ENCODE measurements at regions not wholly inside any gene's neighbourhood (a gene's known extent, or its start where the extent isn't known, plus 50 kb on each side); places are given as distances from the start of the nearest gene placed in this dataset.

- Histone ChIP-seq H2BK20ac (ENCODE audit: low read depth, low read length) (no peak overlapping the region), H3K23ac (ENCODE audit: low read depth, low read length) (no peak overlapping the region), H3K14ac (replicated peaks; ENCODE audit: low read depth, low read length) (no peak overlapping the region), H3K27me3 (ENCODE audit: control insufficient read depth, insufficient read depth, low read length) (no peaks in the 10 kb centered on the region), H2AK9ac (replicated peaks; ENCODE audit: low read depth, low read length, poor library complexity) (no peak overlapping the region), H3K36me3 (ENCODE audit: control insufficient read depth, insufficient read depth, low read length) (no peaks in the 10 kb centered on the region), H4K8ac (ENCODE audit: low read depth in 2 of 2, low read length in 2 of 2) (no peak overlapping the region), H4K5ac (ENCODE audit: low read depth, low read length) (no peak overlapping the region), H4K91ac (ENCODE audit: insufficient read depth, low read depth, low read length) (no peak overlapping the region), H3K56ac (ENCODE audit: extremely low read depth, insufficient read depth, low read length) (no peak overlapping the region), H3K9ac (ENCODE audit: low read depth, low read length) (no peak overlapping the region), H3K9me3 (ENCODE audit: control insufficient read depth, insufficient read depth, low read length) (peaks cover 3% of the 10 kb centered on the region; the same call in 1 of the 2 replicates), H2AK5ac (ENCODE audit: low read depth, low read length) (no peak overlapping the region), H2BK5ac (ENCODE audit: low read depth, low read length, poor library complexity, severe bottlenecking) (no peak overlapping the region), H3K4me1 (ENCODE audit: control insufficient read depth, insufficient read depth, low read length) (no peaks in the 10 kb centered on the region), H2AFZ (replicated peaks; ENCODE audit: low read length, poor library complexity) (no peak overlapping the region), H3K27ac (ENCODE audit: insufficient read depth, low read length) (no peak overlapping the region), H3K4me2 (ENCODE audit: low read depth, low read length) (no peak overlapping the region), H2BK120ac (ENCODE audit: low read depth, low read length) (no peak overlapping the region), H4K20me1 (ENCODE audit: insufficient read depth, low read length) (no peaks in the 10 kb centered on the region), H3K18ac (ENCODE audit: low read depth, low read length) (no peak overlapping the region), H2BK15ac (ENCODE audit: low read depth, low read length) (no peak overlapping the region), H3K9me1 (ENCODE audit: insufficient read depth, low read length) (no peaks in the 10 kb centered on the region), H3K4ac (ENCODE audit: low read depth, low read length) (no peak overlapping the region), H3K4me3 (ENCODE audit: insufficient read depth, low read depth, low read length) (no peak overlapping the region), H3K79me1 (ENCODE audit: low read depth in 1 of 2, low read length in 2 of 2) (no peaks in the 10 kb centered on the region)
- no peak for DNase-seq
- no peak for ATAC-seq (ENCODE audit: low read depth)
- in situ Hi-C loops (cut with MboI; ENCODE audit: low sequenced_read_pairs), result no loop called here
- POLR2A ChIA-PET (ENCODE audit: unreplicated experiment), result no interaction called here
- dilution Hi-C loops (cut with HindIII; ENCODE audit: low sequenced_read_pairs, unreplicated experiment), result no loop called here
- CTCF ChIA-PET, result no interaction called here
- no CpG with 5 or more reads among the region's 1 CpG for WGBS, 2 experiments (ENCODE audit: extremely low coverage in 2 of 2, insufficient read length in 1 of 2)
- TF ChIP-seq RAD21 (IDR thresholded peaks at IDR 0.05; ENCODE audit: low read length), result no peak
- no peak for TF ChIP-seq USF2 (IDR thresholded peaks at IDR 0.05; ENCODE audit: low read depth, low read length)
- no peak for TF ChIP-seq MXI1 (IDR thresholded peaks at IDR 0.05; ENCODE audit: borderline replicate concordance, low read depth, low read length)
- TF ChIP-seq NFE2L2 (IDR thresholded peaks at IDR 0.05; ENCODE audit: low read depth, low read length), result no peak
- no peak for TF ChIP-seq CEBPB (IDR thresholded peaks at IDR 0.05; ENCODE audit: low read depth, low read length)
- TF ChIP-seq MAFK (IDR thresholded peaks at IDR 0.05; ENCODE audit: low read depth, low read length), result no peak
- TF ChIP-seq SMC3 (IDR thresholded peaks at IDR 0.05; ENCODE audit: low read depth, low read length), result no peak
- no peak for TF ChIP-seq FOS (IDR thresholded peaks at IDR 0.05; ENCODE audit: low read depth, low read length)
- no peak for TF ChIP-seq ELK1 (IDR thresholded peaks at IDR 0.05; ENCODE audit: borderline replicate concordance, low read depth, low read length)
- no peak for TF ChIP-seq POLR2A (IDR thresholded peaks at IDR 0.05; ENCODE audit: low read depth, low read length)
- TF ChIP-seq BHLHE40 (IDR thresholded peaks at IDR 0.05; ENCODE audit: low read depth, low read length), result no peak
- no peak for TF ChIP-seq CHD1 (IDR thresholded peaks at IDR 0.05; ENCODE audit: low read depth, low read length)
- no peak for TF ChIP-seq CTCF (conservative IDR thresholded peaks at IDR 0.05; ENCODE audit: low read depth, low read length)
- no peak for TF ChIP-seq MAZ (IDR thresholded peaks at IDR 0.05; ENCODE audit: borderline replicate concordance, low read depth, low read length)
- TF ChIP-seq RFX5 (IDR thresholded peaks at IDR 0.05; ENCODE audit: low read depth, low read length), result no peak
- intact Hi-C loops (cut with micrococcal nuclease), result no loop called here
- no TSS peak for BruUV-seq (replicated peaks)
Observed at GRCh38 chr3:24890012-24890411, 395.4 kb upstream of the THRB start.
